Parathyroid adenoma (tissue), 2 donors: ENCODE measurements at regions not wholly inside any gene's neighbourhood (a gene's known extent, or its start where the extent isn't known, plus 50 kb on each side); places are given as distances from the start of the nearest gene placed in this dataset.

ENCODE experiments used
- H2AFZ ChIP-seq: fragments of 300-600 bp; sonication (generic); one replicate; pipeline ENCODE4 v1.7.0; 2017; ENCODE audit warnings: antibody characterized with exemption, mild to moderate bottlenecking
- H3K27ac ChIP-seq: fragments of 300-600 bp; sonication (generic); one replicate; pipeline ENCODE4 v1.7.0; 2017
- H3K27me3 ChIP-seq: fragments of 300-600 bp; sonication (generic); one replicate; pipeline ENCODE4 v1.7.0; 2017; ENCODE audit warnings: low read length; ENCODE audit not compliant: control insufficient read depth, insufficient read depth
- H3K36me3 ChIP-seq: fragments of 300-600 bp; sonication (generic); one replicate; pipeline ENCODE4 v1.7.0; 2017; ENCODE audit warnings: low read length; ENCODE audit not compliant: control insufficient read depth, insufficient read depth
- H3K4me1 ChIP-seq: fragments of 300-600 bp; sonication (generic); one replicate; pipeline ENCODE4 v1.7.0; 2017; ENCODE audit warnings: control low read depth
- H3K4me2 ChIP-seq: fragments of 300-600 bp; sonication (generic); one replicate; pipeline ENCODE4 v1.7.0; 2017; ENCODE audit warnings: low read length
- H3K4me3 ChIP-seq: fragments of 300-600 bp; sonication (generic); one replicate; pipeline ENCODE4 v1.7.0; 2017; ENCODE audit warnings: low read depth, low read length
- H3K79me2 ChIP-seq: fragments of 300-600 bp; sonication (generic); one replicate; pipeline ENCODE4 v1.7.0; 2017; ENCODE audit warnings: control low read depth
- H3K9ac ChIP-seq: fragments of 300-600 bp; sonication (generic); one replicate; pipeline ENCODE4 v1.7.0; 2017; ENCODE audit warnings: mild to moderate bottlenecking
- H3K9me3 ChIP-seq: fragments of 300-600 bp; sonication (generic); one replicate; pipeline ENCODE4 v1.7.0; 2017; ENCODE audit warnings: low read length; ENCODE audit not compliant: control insufficient read depth
- CTCF ChIP-seq: fragments of 300-600 bp; sonication (generic); IDR thresholded peaks from one replicate; pipeline ENCODE4 v1.7.0; 2017; ENCODE audit warnings: antibody characterized with exemption, mild to moderate bottlenecking
- donor health status: primary hyperparathyroidism.

GRCh38 chr5:106185661-106186081 lies 1485.1 kb downstream of the EFNA5 start:
- no peak overlapping the region for H3K27ac ChIP-seq
- no peak overlapping the region for H3K4me2 ChIP-seq
- no peaks in the 10 kb centered on the region for H3K9me3 ChIP-seq

GRCh38 chr5:106174903-106175302 lies 1495.8 kb downstream of the EFNA5 start:
- Histone ChIP-seq H3K4me3 (no peak overlapping the region), H3K4me1 (no peaks in the 10 kb centered on the region), H3K79me2 (no peaks in the 10 kb centered on the region), H3K4me2 (no peak overlapping the region), H3K36me3 (no peaks in the 10 kb centered on the region), H2AFZ (no peak overlapping the region), H3K9me3 (no peaks in the 10 kb centered on the region), H3K27ac (no peak overlapping the region), H3K9ac (no peak overlapping the region), H3K27me3 (no peaks in the 10 kb centered on the region)
- TF ChIP-seq CTCF: no peak

More at GRCh38 chr5:106185661-106186081, 1485.1 kb downstream of the EFNA5 start:
- H3K4me1 ChIP-seq: no peaks in the 10 kb centered on the region
- H3K9ac ChIP-seq: no peak overlapping the region
- no peak for TF ChIP-seq CTCF
- no peaks in the 10 kb centered on the region for H3K36me3 ChIP-seq
- no peaks in the 10 kb centered on the region for H3K27me3 ChIP-seq
- H3K4me3 ChIP-seq: no peak overlapping the region
- no peaks in the 10 kb centered on the region for H3K79me2 ChIP-seq
- no peak overlapping the region for H2AFZ ChIP-seq

- no peaks in the 10 kb centered on the region for H3K79me2 ChIP-seq
- H2AFZ ChIP-seq: no peak overlapping the region
- no peaks in the 10 kb centered on the region for H3K9me3 ChIP-seq
- H3K27ac ChIP-seq: no peak overlapping the region
- no peaks in the 10 kb centered on the region for H3K36me3 ChIP-seq
- H3K27me3 ChIP-seq: no peaks in the 10 kb centered on the region
- H3K4me3 ChIP-seq: no peak overlapping the region
- TF ChIP-seq CTCF: no peak
- H3K4me1 ChIP-seq: no peaks in the 10 kb centered on the region
- no peak overlapping the region for H3K9ac ChIP-seq
- no peak overlapping the region for H3K4me2 ChIP-seq
These were observed 1497.8 kb downstream of the EFNA5 start for GRCh38 chr5:106172681-106173532.

- H2AFZ ChIP-seq: no peak overlapping the region
- no peak for TF ChIP-seq CTCF
- no peak overlapping the region for H3K4me2 ChIP-seq
- no peak overlapping the region for H3K9ac ChIP-seq
- no peaks in the 10 kb centered on the region for H3K27me3 ChIP-seq
- no peak overlapping the region for H3K27ac ChIP-seq
- H3K79me2 ChIP-seq: no peaks in the 10 kb centered on the region
- H3K36me3 ChIP-seq: no peaks in the 10 kb centered on the region
- no peaks in the 10 kb centered on the region for H3K9me3 ChIP-seq
- H3K4me1 ChIP-seq: no peaks in the 10 kb centered on the region
- H3K4me3 ChIP-seq: no peak overlapping the region
These were observed 1499.0 kb downstream of the EFNA5 start for GRCh38 chr5:106171708-106172107.

GRCh38 chr5:106171132-106171531 lies 1499.6 kb downstream of the EFNA5 start:
- Histone ChIP-seq H3K4me3 (no peak overlapping the region), H3K27ac (no peak overlapping the region), H3K9ac (no peak overlapping the region), H3K36me3 (no peaks in the 10 kb centered on the region), H3K27me3 (no peaks in the 10 kb centered on the region), H3K79me2 (no peaks in the 10 kb centered on the region), H3K4me1 (no peaks in the 10 kb centered on the region), H3K9me3 (no peaks in the 10 kb centered on the region), H2AFZ (no peak overlapping the region), H3K4me2 (no peak overlapping the region)
- no peak for TF ChIP-seq CTCF
